GM12892 (cell line): ENCODE measurements at regions not wholly inside any gene's neighbourhood (a gene's known extent, or its start where the extent isn't known, plus 50 kb on each side); places are given as distances from the start of the nearest gene placed in this dataset.

Experiments used
- DNase-seq: peaks from one replicate; pipeline ENCODE4 v3.0.0; 2011; ENCODE audit not compliant: insufficient read length
- FAIRE-seq: peaks from 2 replicates; lab custom pipeline; 2011; peaks lifted over from hg19 to GRCh38; lab: Jason Lieb, UNC
- POLR2A ChIP-seq: IDR thresholded peaks from 2 replicates; pipeline ENCODE4 v1.6.1; 2011; ENCODE audit warnings: low read depth, low read length, control low read depth
- POLR2AphosphoS5 ChIP-seq: IDR thresholded peaks from 2 replicates; pipeline ENCODE4 v1.6.1; 2011; ENCODE audit warnings: low read depth, low read length, control low read depth
- TAF1 ChIP-seq: IDR thresholded peaks from 2 replicates; pipeline ENCODE4 v1.6.1; 2011; ENCODE audit warnings: low read depth, mild to moderate bottlenecking, control low read depth, low read length, borderline replicate concordance

DNA sequence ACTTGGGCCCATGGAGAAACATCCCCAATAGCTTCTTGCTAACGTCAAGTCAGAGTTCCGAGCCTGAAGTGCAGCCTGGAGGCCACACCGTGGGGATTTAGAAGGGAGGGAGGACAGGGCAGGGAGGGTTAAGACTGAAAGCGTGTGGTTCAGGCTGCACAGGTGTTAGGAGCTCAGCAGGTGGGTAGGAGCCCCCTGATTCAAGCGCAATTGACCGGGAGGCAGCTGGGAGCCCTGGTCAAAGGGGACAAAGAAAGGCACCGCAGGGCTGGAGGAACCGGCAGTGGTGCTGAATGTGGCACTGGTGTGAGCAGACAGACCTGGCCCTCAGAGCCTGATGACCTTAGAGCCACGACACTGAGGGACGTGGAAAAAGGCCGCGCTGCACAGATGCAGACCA lies 149.6 kb downstream of the TMEM18 start:
- FAIRE-seq (no peak), DNase-seq (no peak)
- no peak for TF ChIP-seq POLR2A
- TF ChIP-seq POLR2AphosphoS5, result no peak
- TF ChIP-seq TAF1, result no peak

GRCh38 chr2:526918-527317 lies 150.3 kb downstream of the TMEM18 start:
- FAIRE-seq (peak; percentile 67), DNase-seq (no peak)

DNA sequence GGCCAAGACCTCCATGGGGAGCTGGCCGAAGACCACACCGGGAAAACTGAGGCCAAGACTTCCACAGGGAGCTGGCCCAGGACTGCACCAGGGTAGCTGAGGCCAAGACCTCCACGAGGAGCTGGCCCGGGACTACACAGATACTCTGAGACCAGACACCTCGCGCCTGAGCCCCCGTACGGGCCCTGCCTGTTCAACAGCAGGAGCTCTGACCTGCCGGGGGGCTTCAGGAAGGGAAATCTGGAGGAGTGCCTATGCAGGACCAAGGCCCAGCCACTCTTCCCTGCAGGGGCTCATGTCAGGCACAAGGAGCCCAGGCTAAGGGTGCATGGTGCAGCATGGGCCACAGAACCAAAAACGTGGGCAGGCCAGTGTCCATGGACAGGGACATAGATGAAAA lies 151.6 kb downstream of the TMEM18 start:
- DNase-seq (no peak), FAIRE-seq (no peak)
- TF ChIP-seq POLR2A, result no peak
- TF ChIP-seq POLR2AphosphoS5, result no peak
- no peak for TF ChIP-seq TAF1

More at GRCh38 chr2:526918-527317, 150.3 kb downstream of the TMEM18 start:
- TF ChIP-seq POLR2A, result no peak
- no peak for TF ChIP-seq TAF1
- no peak for TF ChIP-seq POLR2AphosphoS5

DNA sequence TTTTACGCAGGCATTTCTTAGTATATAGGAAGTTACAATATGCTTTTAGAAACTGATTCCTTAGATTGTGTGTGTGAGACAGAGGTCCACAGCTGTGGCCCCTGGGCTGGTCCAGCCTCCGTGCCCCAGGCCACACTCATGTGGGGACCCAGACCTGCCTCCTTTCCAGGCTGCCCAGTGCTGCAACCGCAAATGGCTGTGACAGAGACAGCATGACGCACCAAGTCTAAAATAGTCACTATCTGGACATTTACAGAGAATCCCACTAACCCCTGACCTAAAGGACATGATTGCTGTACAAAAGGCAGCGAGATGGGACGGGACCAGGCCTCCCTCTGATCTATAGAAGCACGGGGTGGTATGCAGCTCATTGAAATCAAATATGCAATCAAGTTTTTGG lies 152.2 kb downstream of the TMEM18 start:
- TF ChIP-seq POLR2AphosphoS5, result no peak
- no peak for TF ChIP-seq TAF1
- TF ChIP-seq POLR2A, result no peak

DNA sequence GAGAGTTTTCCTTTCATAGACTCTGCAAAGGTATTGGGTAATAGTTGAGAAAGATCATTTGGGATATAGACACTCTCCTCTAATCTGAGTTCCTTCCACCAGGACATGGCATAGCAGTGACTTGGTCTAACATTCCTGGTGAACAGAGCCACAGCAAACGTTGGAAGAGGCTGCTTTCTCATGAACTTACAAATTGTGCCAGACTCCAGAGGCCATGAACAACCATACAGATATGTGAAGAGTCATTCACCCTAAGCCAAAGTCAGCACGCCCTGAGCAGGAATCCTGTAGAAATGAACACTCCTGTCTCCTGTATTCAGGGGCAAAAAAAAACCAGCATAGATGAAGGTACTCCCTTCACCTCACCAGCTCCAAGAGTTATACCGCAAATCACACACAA lies 152.8 kb downstream of the TMEM18 start:
- no peak for DNase-seq
- FAIRE-seq, result no peak
- TF ChIP-seq POLR2AphosphoS5 (no peak), POLR2A (no peak), TAF1 (no peak)

More for the DNA sequence above, 152.2 kb downstream of the TMEM18 start:
- no peak for FAIRE-seq
- no peak for DNase-seq

- DNase-seq (no peak), FAIRE-seq (no peak)
- TF ChIP-seq POLR2A (no peak), POLR2AphosphoS5 (no peak), TAF1 (no peak)
Observed at GRCh38 chr2:523698-524270, 153.4 kb downstream of the TMEM18 start.

DNA sequence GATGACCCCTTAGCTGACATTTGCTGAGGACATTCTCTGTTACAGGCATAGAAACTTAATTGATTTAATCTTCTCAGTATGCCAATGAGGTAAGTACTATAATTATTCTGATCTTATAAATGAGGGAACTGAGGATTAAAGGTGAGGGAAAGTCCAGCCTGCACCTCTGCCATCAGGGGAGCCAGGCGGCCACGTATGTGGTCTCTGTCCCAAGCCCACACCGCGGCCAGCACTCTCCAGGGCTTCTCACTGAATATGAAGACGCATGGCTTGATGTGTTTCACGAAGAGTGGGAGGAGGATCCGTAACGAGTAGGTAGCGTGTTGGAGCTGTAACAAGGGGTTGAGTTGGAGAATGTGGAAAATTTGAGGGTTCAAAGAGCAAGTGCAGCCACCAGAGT lies 154.4 kb downstream of the TMEM18 start:
- no peak for DNase-seq
- FAIRE-seq, result no peak
- TF ChIP-seq POLR2AphosphoS5 (no peak), POLR2A (no peak), TAF1 (no peak)

DNA sequence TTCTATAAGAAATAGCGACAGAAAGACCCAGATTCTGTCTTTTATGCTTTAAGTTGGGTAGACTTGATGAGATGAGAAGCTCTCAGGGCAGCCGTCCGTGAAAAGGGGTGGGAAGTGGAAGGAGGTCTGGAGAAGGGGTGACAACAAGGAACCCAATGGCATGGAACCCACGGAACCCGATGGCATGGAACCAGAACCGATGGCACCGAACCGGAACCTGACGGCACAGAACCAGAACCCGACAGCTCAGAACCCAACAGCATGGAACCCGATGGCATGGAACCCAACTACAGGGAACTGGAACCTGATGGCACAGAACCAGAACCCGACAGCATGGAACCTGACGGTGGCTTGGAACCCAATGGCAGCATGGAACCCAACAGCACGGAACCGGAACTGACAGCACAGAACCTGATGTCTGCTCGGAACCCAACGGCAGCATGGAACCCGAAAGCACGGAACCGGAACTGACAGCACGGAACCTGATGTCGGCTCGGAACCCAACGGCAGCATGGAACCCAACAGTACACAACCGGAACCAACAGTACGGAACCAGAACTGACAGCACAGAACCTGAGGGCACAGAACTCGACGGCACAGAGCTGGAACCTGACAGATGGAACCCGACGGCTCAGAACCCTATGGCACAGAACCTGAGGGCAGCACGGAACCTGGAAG lies 155.2 kb downstream of the TMEM18 start:
- FAIRE-seq (no peak), DNase-seq (no peak)
- TF ChIP-seq POLR2AphosphoS5, result no peak

- DNase-seq (no peak), FAIRE-seq (no peak)
- TF ChIP-seq TAF1, result no peak
- no peak for TF ChIP-seq POLR2AphosphoS5
- no peak for TF ChIP-seq POLR2A
Observed at GRCh38 chr2:520663-521340, 156.4 kb downstream of the TMEM18 start.

GRCh38 chr2:516944-517343 lies 160.3 kb downstream of the TMEM18 start:
- TF ChIP-seq TAF1 (no peak), POLR2AphosphoS5 (no peak), POLR2A (no peak)
- FAIRE-seq (no peak), DNase-seq (no peak)

GRCh38 chr2:516131-516530 lies 161.1 kb downstream of the TMEM18 start:
- TF ChIP-seq POLR2A (no peak), POLR2AphosphoS5 (no peak), TAF1 (no peak)
- FAIRE-seq (no peak), DNase-seq (no peak)
